Midbrain (tissue), 1 donor: ENCODE measurements at regions not wholly inside any gene's neighbourhood (a gene's known extent, or its start where the extent isn't known, plus 50 kb on each side); places are given as distances from the start of the nearest gene placed in this dataset.
"Not testable (repeated sequence)": the region's sequence is repeated elsewhere in the genome, so short reads cannot be mapped to it uniquely, and the experiment has no call there.

Experiments
- DNase-seq: peaks from one replicate; lab custom pipeline; 2025; lab: John Stamatoyannopoulos, UW

GRCh38 chr20:40073535-40074111 lies 615.4 kb downstream of the MAFB start:
- no peak for DNase-seq

GRCh38 chr20:40072907-40073306 lies 616.1 kb downstream of the MAFB start:
- DNase-seq, result no peak

GRCh38 chr20:40056171-40056570 lies 632.9 kb downstream of the MAFB start:
- no peak for DNase-seq

GRCh38 chr20:40055711-40056110 lies 633.3 kb downstream of the MAFB start:
- no peak for DNase-seq

- no peak for DNase-seq
Observed at GRCh38 chr20:40054311-40054710, 634.7 kb downstream of the MAFB start.

GRCh38 chr20:40050596-40050995 lies 638.4 kb downstream of the MAFB start:
- DNase-seq, result no peak

- no peak for DNase-seq
Observed at GRCh38 chr20:40049854-40050253, 639.2 kb downstream of the MAFB start.

GRCh38 chr20:40046703-40047102 lies 642.3 kb downstream of the MAFB start:
- no peak for DNase-seq

- no peak for DNase-seq
Observed at GRCh38 chr20:40037511-40037910, 651.5 kb downstream of the MAFB start.

- DNase-seq, result no peak
Observed at GRCh38 chr20:40029589-40029988, 659.4 kb downstream of the MAFB start.

- no peak for DNase-seq
Observed at GRCh38 chr20:40019510-40019909, 669.5 kb downstream of the MAFB start.

- no peak for DNase-seq
Observed at GRCh38 chr20:40017765-40018164, 671.3 kb downstream of the MAFB start.

GRCh38 chr20:40016890-40017289 lies 672.1 kb downstream of the MAFB start:
- DNase-seq, result no peak

- DNase-seq, result no peak
Observed at GRCh38 chr20:40016392-40016791, 672.6 kb downstream of the MAFB start.

GRCh38 chr20:40012026-40012425 lies 677.0 kb downstream of the MAFB start:
- not testable (repeated sequence) for DNase-seq

- DNase-seq, result no peak
Observed at GRCh38 chr20:40010483-40010882, 678.6 kb downstream of the MAFB start.

GRCh38 chr20:40009542-40009941 lies 679.5 kb downstream of the MAFB start:
- no peak for DNase-seq

- DNase-seq, result no peak
Observed at GRCh38 chr20:40008177-40008576, 680.9 kb downstream of the MAFB start.

- DNase-seq, result no peak
Observed at GRCh38 chr20:40006168-40006860, 682.7 kb downstream of the MAFB start.

- not testable (repeated sequence) for DNase-seq
Observed at GRCh38 chr20:40004092-40004491, 684.9 kb downstream of the MAFB start.

- DNase-seq, result no peak
Observed at GRCh38 chr20:39993742-39994141, 695.3 kb downstream of the MAFB start.

GRCh38 chr20:39990692-39991091 lies 698.3 kb downstream of the MAFB start:
- no peak for DNase-seq

- DNase-seq, result no peak
Observed at GRCh38 chr20:39988991-39989390, 700.0 kb downstream of the MAFB start.
